ENCODE measurements at regions not wholly inside any gene's neighbourhood (a gene's known extent, or its start where the extent isn't known, plus 50 kb on each side); places are given as distances from the start of the nearest gene placed in this dataset.

- Histone ChIP-seq H3K4me2 (peak overlapping the region in 5 of 11 experiments; percentile 8 to 69 (median 32); a peak in 9 of 22 replicates), H3K9ac (no peak overlapping the region), H4K20me1 (peaks cover 7 to 97% (median 35%) of the 10 kb centered on the region in 11 experiments; a peak in 16 of 22 replicates), H3K27me3 (no peaks in the 10 kb centered on the region), H3K9me3 (replicated peaks in 1 of 11) (no peaks in the 10 kb centered on the region; a peak in 1 of 22 replicates), H3K4me3 (no peak overlapping the region), H3K36me3 (peaks cover 0 to 10% (median 2%) of the 10 kb centered on the region in 11 experiments; a peak in 5 of 22 replicates), H3K27ac (no peak overlapping the region), H3K4me1 (peaks cover 41 to 80% (median 63%) of the 10 kb centered on the region in 10 experiments)
- TF ChIP-seq Cebpa-rat (IDR thresholded peaks at IDR 0.05) = no peak
Observed at GRCh38 chr1:39148942-39149341, 55.6 kb upstream of the MACF1 start.

DNA sequence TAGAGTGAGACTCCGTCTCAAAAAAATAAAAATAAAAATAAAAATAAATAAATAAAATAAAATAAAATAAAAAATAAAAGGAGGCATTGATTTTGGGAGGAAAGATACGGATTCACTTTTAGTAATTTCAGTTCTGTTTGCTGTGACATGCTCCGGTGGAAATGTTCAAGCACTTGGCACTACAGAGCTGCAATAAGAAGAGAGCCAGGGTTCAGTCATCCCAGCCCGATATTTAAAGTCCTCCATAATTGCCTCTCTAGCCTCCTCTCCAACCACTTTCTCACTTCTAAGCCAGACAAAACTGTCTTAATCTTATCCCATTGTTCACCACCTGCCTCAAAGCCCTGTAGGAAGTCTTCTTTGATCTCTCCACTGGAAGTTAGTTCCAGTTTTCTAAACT lies 55.0 kb upstream of the MACF1 start:
- Histone ChIP-seq H3K9me3 (replicated peaks in 1 of 11) (no peaks in the 10 kb centered on the region; a peak in 1 of 22 replicates), H3K27me3 (no peaks in the 10 kb centered on the region), H3K4me3 (no peak overlapping the region), H3K36me3 (peaks cover 0 to 10% (median 4%) of the 10 kb centered on the region in 11 experiments; a peak in 6 of 22 replicates), H3K9ac (no peak overlapping the region), H3K27ac (no peak overlapping the region), H4K20me1 (peaks cover 7 to 98% (median 38%) of the 10 kb centered on the region in 11 experiments; a peak in 16 of 22 replicates), H3K4me2 (peak overlapping the region in 5 of 11 experiments; percentile 15 to 69 (median 60); a peak in 6 of 22 replicates), H3K4me1 (peaks cover 47 to 86% (median 68%) of the 10 kb centered on the region in 10 experiments)
- TF ChIP-seq Cebpa-rat (IDR thresholded peaks at IDR 0.05) = no peak

- H3K36me3 ChIP-seq = peaks cover 0 to 8% (median 2%) of the 10 kb centered on the region in 11 experiments; a peak in 5 of 22 replicates
- no peaks in the 10 kb centered on the region; a peak in 1 of 22 replicates for H3K9me3 ChIP-seq (replicated peaks in 1 of 11)
- H3K9ac ChIP-seq = no peak overlapping the region
- H4K20me1 ChIP-seq = peaks cover 7 to 95% (median 40%) of the 10 kb centered on the region in 11 experiments; a peak in 16 of 22 replicates
- H3K4me3 ChIP-seq = peak overlapping the region in 1 of 10 experiments; percentile 13; a peak in 2 of 20 replicates
- no peak for TF ChIP-seq Cebpa-rat (IDR thresholded peaks at IDR 0.05)
- H3K4me2 ChIP-seq = peak overlapping the region; percentile 11 to 72 (median 59); a peak in 21 of 22 replicates
- H3K27me3 ChIP-seq = no peaks in the 10 kb centered on the region
- peaks cover 56 to 88% (median 77%) of the 10 kb centered on the region in 10 experiments for H3K4me1 ChIP-seq
- H3K27ac ChIP-seq = no peak overlapping the region; a peak in 1 of 22 replicates
Observed at GRCh38 chr1:39150779-39151178, 53.7 kb upstream of the MACF1 start.

DNA sequence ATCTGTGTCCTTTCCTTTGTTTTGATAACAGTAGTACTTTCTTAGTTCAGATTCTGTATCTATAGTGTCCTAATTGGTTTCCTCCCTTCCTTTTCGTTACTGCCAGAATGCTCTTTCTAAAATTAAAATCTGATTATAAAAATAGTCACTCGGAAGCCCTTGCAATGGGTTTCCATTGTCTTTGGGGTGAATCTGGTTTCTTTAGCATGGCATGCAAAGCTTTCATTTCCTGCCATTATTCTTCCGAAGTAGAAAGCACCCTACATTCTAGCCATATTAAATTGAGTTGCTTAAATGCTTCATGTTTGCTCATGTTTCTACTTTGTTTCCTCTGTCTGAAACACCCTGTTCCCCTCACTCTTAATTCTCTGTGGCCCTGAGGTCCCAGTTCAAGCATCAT lies 53.2 kb upstream of the MACF1 start:
- Histone ChIP-seq H3K4me3 (peak overlapping the region in 1 of 10 experiments; percentile 13; a peak in 2 of 20 replicates), H3K9me3 (replicated peaks in 1 of 11) (no peaks in the 10 kb centered on the region; a peak in 1 of 22 replicates), H3K27me3 (no peaks in the 10 kb centered on the region), H3K4me2 (peak overlapping the region; percentile 11 to 72 (median 59); a peak in 21 of 22 replicates), H4K20me1 (peaks cover 7 to 95% (median 40%) of the 10 kb centered on the region in 11 experiments; a peak in 16 of 22 replicates), H3K4me1 (peaks cover 56 to 88% (median 78%) of the 10 kb centered on the region in 10 experiments), H3K36me3 (peaks cover 0 to 11% (median 0%) of the 10 kb centered on the region in 11 experiments; a peak in 4 of 22 replicates), H3K27ac (no peak overlapping the region; a peak in 1 of 22 replicates), H3K9ac (0 out of 22 replicates have a peak overlapping the region, but pooled peaks of 1 of the 11 experiments have one; percentile 2)
- no peak for TF ChIP-seq Cebpa-rat (IDR thresholded peaks at IDR 0.05)

- no peaks in the 10 kb centered on the region for H3K9me3 ChIP-seq (replicated peaks in 1 of 11)
- H3K4me2 ChIP-seq = peak overlapping the region; percentile 21 to 72 (median 64); a peak in 20 of 22 replicates
- H3K36me3 ChIP-seq = peaks cover 0 to 18% (median 0%) of the 10 kb centered on the region in 11 experiments; a peak in 5 of 22 replicates
- peaks cover 7 to 99% (median 43%) of the 10 kb centered on the region in 11 experiments; a peak in 16 of 22 replicates for H4K20me1 ChIP-seq
- H3K27ac ChIP-seq = peak overlapping the region in 3 of 11 experiments; percentile 7 to 27 (median 19); a peak in 3 of 22 replicates
- H3K27me3 ChIP-seq = no peaks in the 10 kb centered on the region
- peaks cover 63 to 92% (median 86%) of the 10 kb centered on the region in 10 experiments for H3K4me1 ChIP-seq
- H3K4me3 ChIP-seq = no peak overlapping the region
- TF ChIP-seq Cebpa-rat (IDR thresholded peaks at IDR 0.05) = no peak
- H3K9ac ChIP-seq = peak overlapping the region in 3 of 11 experiments; percentile 7 to 41 (median 38); a peak in 3 of 22 replicates
Observed at GRCh38 chr1:39152923-39153322, 51.6 kb upstream of the MACF1 start.

- H3K4me3 ChIP-seq = no peak overlapping the region
- H3K9ac ChIP-seq = peak overlapping the region in 4 of 11 experiments; percentile 4 to 41 (median 22); a peak in 2 of 22 replicates
- no peaks in the 10 kb centered on the region for H3K9me3 ChIP-seq (replicated peaks in 1 of 11)
- no peaks in the 10 kb centered on the region for H3K27me3 ChIP-seq
- H3K4me2 ChIP-seq = peak overlapping the region; percentile 21 to 72 (median 64); a peak in 21 of 22 replicates
- H3K4me1 ChIP-seq = peaks cover 71 to 93% (median 91%) of the 10 kb centered on the region in 10 experiments
- H4K20me1 ChIP-seq = peaks cover 7 to 99% (median 45%) of the 10 kb centered on the region in 11 experiments; a peak in 17 of 22 replicates
- peak overlapping the region in 5 of 11 experiments; percentile 1 to 53 (median 19); a peak in 8 of 22 replicates for H3K27ac ChIP-seq
- H3K36me3 ChIP-seq = peaks cover 0 to 18% (median 0%) of the 10 kb centered on the region in 11 experiments; a peak in 5 of 22 replicates
- no peak for TF ChIP-seq Cebpa-rat (IDR thresholded peaks at IDR 0.05)
Observed at GRCh38 chr1:39153684-39154083, 50.8 kb upstream of the MACF1 start.

DNA sequence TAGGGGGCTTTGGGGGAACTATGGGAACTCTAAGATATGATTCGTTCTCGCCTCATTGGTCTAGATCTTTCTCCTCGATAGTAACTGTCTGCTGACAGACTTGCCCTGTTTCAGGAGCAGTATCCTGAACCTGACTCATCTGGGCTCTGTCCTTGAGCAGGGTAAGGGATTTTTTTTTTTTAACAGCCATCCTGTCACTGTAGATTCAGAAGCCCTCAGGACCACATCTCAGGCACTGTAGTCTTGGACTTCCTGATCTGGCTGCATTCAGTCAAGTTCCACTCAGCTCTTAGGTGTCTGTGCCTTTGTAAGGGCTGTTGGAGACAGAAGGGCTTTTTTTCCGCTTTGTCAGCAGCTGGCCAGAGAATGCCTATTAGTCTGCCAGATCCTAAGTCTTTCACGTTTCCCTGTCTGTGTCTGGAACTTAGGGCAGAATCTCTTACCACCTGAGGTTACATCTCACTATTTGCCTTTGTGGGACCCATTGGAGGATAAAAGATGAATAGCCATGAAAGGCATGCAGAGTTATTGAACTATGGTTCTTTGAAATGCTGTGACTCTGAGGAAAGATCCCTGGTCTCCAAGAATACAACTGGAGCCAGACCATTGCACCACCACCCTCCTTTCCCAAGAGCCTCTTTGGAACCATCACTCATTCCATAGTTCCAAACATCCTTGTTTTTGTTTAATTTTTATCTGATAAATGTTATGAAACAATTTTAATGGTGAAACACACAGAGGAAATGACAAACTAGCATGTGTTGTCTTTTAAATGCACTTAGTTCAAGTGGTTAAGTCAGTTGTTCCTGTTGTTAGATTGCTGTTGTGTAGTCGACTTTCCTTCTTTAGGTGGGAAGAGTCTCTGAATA lies 49.7 kb upstream of the MACF1 start:
- no peak overlapping the region for H3K9ac ChIP-seq

More for the DNA sequence above, 49.7 kb upstream of the MACF1 start:
- peaks cover 7 to 99% (median 55%) of the 10 kb centered on the region in 11 experiments; a peak in 18 of 22 replicates for H4K20me1 ChIP-seq
- no peaks in the 10 kb centered on the region for H3K9me3 ChIP-seq (replicated peaks in 1 of 11)
- peak overlapping the region in 4 of 11 experiments; percentile 18 to 50 (median 38); a peak in 8 of 22 replicates for H3K27ac ChIP-seq
- H3K4me3 ChIP-seq = no peak overlapping the region
- H3K36me3 ChIP-seq = peaks cover 0 to 18% (median 0%) of the 10 kb centered on the region in 11 experiments; a peak in 6 of 22 replicates
- H3K4me2 ChIP-seq = peak overlapping the region; percentile 33 to 72 (median 64)
- TF ChIP-seq Cebpa-rat (IDR thresholded peaks at IDR 0.05) = no peak
- no peaks in the 10 kb centered on the region for H3K27me3 ChIP-seq
- H3K4me1 ChIP-seq = peaks cover 75 to 99% (median 91%) of the 10 kb centered on the region in 10 experiments
